NB4 (cell line): ENCODE measurements at regions not wholly inside any gene's neighbourhood (a gene's known extent, or its start where the extent isn't known, plus 50 kb on each side); places are given as distances from the start of the nearest gene placed in this dataset.

Experiments used
- DNase-seq: peaks from one replicate; pipeline ENCODE4 v3.0.0; 2010; ENCODE audit warnings: low read depth
- H3K4me3 ChIP-seq: one replicate; pipeline ENCODE4 v1.5.1; 2011; ENCODE audit warnings: mild to moderate bottlenecking, low read depth, low read length, moderate library complexity
- MYC ChIP-seq: IDR thresholded peaks from 2 replicates; pipeline ENCODE4 v1.6.1; 2011; ENCODE audit warnings: low read depth, low read length
- POLR2A ChIP-seq: IDR thresholded peaks from 2 replicates; pipeline ENCODE4 v1.6.1; 2011; ENCODE audit warnings: mild to moderate bottlenecking; ENCODE audit not compliant: insufficient read length; ENCODE audit errors: extremely low read depth
- TF ChIP-seq, protein P1 (sequence below): IDR thresholded peaks from one replicate; pipeline ENCODE4 v1.5.1; 2012; ENCODE audit warnings: low read depth, low read length
- TF ChIP-seq, protein P2 (sequence below): IDR thresholded peaks from 2 replicates; pipeline ENCODE4 v1.6.1; 2011; ENCODE audit warnings: low read depth, low read length

DNA sequence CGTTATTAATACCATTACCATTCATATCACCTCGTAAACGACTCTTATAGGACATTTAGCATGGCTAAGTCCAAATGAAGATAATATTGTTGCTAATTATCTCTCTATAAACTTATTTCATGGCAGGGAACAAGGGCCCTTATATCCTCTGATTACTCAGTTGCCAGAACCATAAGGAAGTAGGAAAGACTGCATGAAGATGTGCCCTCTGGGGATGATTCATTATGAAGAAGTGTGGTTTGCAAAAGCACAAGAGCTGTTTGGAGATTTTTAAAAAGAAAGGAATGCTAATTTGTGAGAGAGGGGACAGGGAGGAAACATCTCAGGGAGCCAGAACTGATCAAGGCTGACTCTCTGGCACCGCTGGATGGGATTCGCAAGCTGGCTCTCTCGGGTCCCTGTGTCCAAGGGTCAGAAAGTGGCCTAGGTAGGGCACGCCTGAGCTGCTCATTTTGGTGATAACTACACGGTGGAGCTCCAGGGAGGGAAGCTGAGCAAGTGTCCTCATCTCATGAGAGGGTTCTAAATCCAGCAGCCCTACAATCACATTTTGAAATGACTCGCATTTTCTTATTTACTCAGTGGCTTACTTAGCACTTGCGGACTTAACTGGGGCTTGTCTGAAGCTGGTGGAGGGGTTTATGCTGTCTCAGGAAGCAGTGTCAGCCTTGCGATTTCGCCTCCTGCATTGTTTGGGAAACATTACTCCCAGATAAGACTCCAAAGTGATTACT lies 136.8 kb downstream of the C5orf15 start:
- no peak overlapping the region for H3K4me3 ChIP-seq
- DNase-seq, result no peak
- TF ChIP-seq POLR2A (no peak), MYC (no peak)
- TF ChIP-seq, protein P1, sequence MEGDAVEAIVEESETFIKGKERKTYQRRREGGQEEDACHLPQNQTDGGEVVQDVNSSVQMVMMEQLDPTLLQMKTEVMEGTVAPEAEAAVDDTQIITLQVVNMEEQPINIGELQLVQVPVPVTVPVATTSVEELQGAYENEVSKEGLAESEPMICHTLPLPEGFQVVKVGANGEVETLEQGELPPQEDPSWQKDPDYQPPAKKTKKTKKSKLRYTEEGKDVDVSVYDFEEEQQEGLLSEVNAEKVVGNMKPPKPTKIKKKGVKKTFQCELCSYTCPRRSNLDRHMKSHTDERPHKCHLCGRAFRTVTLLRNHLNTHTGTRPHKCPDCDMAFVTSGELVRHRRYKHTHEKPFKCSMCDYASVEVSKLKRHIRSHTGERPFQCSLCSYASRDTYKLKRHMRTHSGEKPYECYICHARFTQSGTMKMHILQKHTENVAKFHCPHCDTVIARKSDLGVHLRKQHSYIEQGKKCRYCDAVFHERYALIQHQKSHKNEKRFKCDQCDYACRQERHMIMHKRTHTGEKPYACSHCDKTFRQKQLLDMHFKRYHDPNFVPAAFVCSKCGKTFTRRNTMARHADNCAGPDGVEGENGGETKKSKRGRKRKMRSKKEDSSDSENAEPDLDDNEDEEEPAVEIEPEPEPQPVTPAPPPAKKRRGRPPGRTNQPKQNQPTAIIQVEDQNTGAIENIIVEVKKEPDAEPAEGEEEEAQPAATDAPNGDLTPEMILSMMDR, result no peak
- TF ChIP-seq, protein P2, sequence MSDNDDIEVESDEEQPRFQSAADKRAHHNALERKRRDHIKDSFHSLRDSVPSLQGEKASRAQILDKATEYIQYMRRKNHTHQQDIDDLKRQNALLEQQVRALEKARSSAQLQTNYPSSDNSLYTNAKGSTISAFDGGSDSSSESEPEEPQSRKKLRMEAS, result no peak

DNA sequence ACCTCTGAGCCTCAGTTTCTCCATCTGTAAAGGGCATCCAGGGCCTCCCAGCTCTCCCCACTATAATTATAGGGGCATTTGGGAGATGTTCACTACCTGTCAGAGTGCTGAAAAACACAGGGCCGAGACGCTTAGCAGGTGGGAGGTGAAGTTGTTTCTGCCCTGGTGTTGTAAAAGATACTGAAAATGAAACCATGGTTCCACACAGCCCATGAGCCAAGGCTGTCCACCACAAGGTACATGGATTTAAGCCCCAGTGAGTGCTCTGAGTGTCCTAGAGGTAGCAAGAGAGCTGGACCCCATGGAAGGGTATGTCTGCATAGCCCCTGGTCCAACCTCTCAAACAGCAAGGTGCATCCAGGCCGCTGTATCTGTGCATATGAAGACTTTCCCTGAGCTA lies 137.5 kb downstream of the C5orf15 start:
- H3K4me3 ChIP-seq, result no peak overlapping the region
- no peak for TF ChIP-seq MYC
- no peak for DNase-seq

DNA sequence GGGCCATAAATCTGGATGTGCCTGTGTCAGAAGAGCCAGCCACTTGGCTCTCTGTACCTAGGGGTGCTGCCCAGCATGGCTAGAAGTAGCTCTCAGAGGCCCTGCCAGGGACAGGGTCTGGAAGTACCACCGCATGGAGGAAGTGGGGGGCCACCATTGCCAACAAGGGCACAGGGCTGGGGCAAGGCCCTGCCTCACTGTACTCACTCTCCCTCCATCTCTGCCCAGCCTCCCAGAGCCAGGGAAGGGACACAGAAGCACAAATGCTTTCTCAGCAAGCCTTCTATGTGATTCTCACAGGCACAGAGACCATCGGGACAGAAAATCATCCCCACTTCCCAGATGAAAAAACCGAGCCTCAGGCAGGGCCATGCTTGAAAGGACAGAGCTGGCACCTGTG lies 138.1 kb downstream of the C5orf15 start:
- H3K4me3 ChIP-seq, result no peak overlapping the region
- DNase-seq, result no peak
- TF ChIP-seq, protein P2, result no peak
- TF ChIP-seq MYC (no peak), POLR2A (no peak)
- TF ChIP-seq, protein P1, result no peak

DNA sequence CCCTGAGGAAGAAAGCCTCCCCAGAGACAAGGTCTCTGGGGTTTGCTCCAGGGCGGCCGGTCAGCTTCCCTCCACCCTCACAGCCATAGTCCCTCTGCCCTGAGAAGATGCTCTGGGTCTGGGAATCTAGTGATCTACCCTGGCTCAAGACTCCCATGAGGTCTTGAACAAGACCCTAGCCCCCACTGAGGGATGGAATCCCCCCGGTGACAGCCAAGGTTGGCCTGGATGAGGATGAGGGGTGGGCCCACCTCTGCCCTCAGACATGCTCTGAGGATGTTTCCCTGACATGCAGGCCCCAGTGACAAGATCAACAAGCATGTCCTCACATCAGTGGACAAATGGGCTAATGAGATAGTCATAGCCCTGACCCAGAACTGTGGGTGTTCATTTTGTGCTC lies 138.6 kb downstream of the C5orf15 start:
- H3K4me3 ChIP-seq, result no peak overlapping the region
- no peak for DNase-seq
- TF ChIP-seq MYC (no peak), POLR2A (no peak)
- TF ChIP-seq, protein P1, result no peak
- TF ChIP-seq, protein P2, result no peak

DNA sequence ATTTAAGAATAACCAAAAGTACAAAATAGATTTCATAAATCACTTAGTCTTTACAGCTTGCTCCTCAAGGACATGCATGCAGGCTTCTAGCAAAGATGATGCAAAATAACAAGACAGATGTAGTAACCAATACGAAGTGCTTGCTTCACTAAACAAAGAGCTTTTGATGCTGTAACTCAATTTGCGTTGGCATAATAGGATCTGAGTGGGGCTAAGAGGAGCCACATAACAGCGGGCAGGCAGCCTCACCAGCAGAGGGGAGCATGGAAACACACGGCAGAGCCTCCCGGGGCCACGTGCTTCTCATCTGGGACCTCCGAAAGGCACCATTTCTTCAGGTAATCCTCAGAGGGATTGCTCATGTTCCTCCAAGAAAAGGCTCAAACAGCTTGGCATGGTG lies 139.7 kb downstream of the C5orf15 start:
- no peak for DNase-seq

DNA sequence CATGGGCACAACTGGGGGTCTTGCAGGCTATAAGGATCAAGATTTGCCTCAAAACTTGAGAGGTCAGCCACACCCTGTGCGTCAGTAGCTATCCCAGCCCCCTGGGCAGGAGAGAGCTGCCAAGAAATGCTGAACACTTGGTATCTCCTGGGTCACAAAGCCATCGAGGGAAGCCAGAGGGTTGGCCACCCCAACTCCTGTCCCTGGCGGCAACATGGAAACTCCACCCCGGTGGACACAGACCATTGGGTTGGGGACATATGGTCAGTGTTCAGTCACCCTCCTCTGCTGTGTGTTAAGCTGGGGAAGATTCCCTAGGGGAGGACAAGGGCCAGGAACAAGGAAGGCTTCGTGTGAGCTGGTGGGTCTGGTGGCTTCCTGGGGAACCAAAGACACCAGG lies 140.6 kb downstream of the C5orf15 start:
- no peak for TF ChIP-seq MYC
- TF ChIP-seq, protein P1, result no peak
- TF ChIP-seq, protein P2, result no peak
- TF ChIP-seq POLR2A, result no peak
- H3K4me3 ChIP-seq, result no peak overlapping the region
- no peak for DNase-seq

More for the DNA sequence above, 139.7 kb downstream of the C5orf15 start:
- no peak for TF ChIP-seq MYC
- H3K4me3 ChIP-seq, result no peak overlapping the region

DNA sequence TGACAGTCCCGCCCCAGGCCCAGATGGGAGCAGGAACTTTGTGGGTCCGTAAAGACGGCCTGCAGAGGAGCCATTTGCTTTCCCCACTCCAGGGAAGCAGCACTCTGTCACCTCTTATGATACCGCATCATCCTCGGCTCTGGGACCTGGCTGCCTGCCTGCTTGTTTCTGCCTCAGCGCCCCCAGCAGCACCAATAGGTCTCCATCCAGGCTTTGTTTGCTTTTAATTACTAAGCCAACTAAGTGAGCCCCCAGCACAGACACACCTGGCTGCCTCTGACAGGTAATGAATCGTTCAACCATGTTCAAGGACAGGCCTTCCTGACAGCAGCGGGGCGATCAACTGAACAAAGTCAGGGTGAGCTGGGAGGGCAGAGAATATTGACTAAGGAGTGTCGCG lies 141.4 kb downstream of the C5orf15 start:
- no peak overlapping the region for H3K4me3 ChIP-seq
- no peak for DNase-seq
- TF ChIP-seq, protein P1, result no peak
- TF ChIP-seq MYC, result no peak
- TF ChIP-seq POLR2A, result no peak
- TF ChIP-seq, protein P2, result no peak
